HG02571 (cell line): ENCODE measurements at regions not wholly inside any gene's neighbourhood (a gene's known extent, or its start where the extent isn't known, plus 50 kb on each side); places are given as distances from the start of the nearest gene placed in this dataset.

Experiments used
- ATAC-seq: cut with Tn5 transposase; IDR thresholded peaks from one replicate; pipeline ENCODE4 v1.9.1; 2021; ENCODE audit warnings: mild to moderate bottlenecking, moderate library complexity; ENCODE audit not compliant: unreplicated experiment

- no peak for ATAC-seq
Observed at GRCh38 chr7:21028186-21028585, 241.5 kb upstream of the SP8 start.

- ATAC-seq = no peak
Observed at GRCh38 chr7:21028599-21028998, 241.9 kb upstream of the SP8 start.

GRCh38 chr7:21029006-21029405, 242.3 kb upstream of the SP8 start:
- no peak for ATAC-seq

GRCh38 chr7:21030237-21030871, 243.7 kb upstream of the SP8 start:
- ATAC-seq = no peak

- ATAC-seq = no peak
Observed at GRCh38 chr7:21041252-21041651, 254.6 kb upstream of the SP8 start.

- no peak for ATAC-seq
Observed at GRCh38 chr7:21041666-21042065, 255.0 kb upstream of the SP8 start.

- ATAC-seq = no peak
Observed at GRCh38 chr7:21044384-21044783, 257.7 kb upstream of the SP8 start.

- ATAC-seq = no peak
Observed at GRCh38 chr7:21044913-21045568, 258.4 kb upstream of the SP8 start.

GRCh38 chr7:21051865-21052264, 265.2 kb upstream of the SP8 start:
- ATAC-seq = no peak

GRCh38 chr7:21054427-21055112, 267.9 kb upstream of the SP8 start:
- no peak for ATAC-seq

GRCh38 chr7:21059069-21059468, 272.4 kb upstream of the SP8 start:
- ATAC-seq = no peak

GRCh38 chr7:21063106-21063505, 276.4 kb upstream of the SP8 start:
- no peak for ATAC-seq

- ATAC-seq = no peak
Observed at GRCh38 chr7:21064698-21065648, 278.3 kb upstream of the SP8 start.

GRCh38 chr7:21066221-21066620, 279.5 kb upstream of the SP8 start:
- no peak for ATAC-seq

GRCh38 chr7:21067216-21067615, 280.5 kb upstream of the SP8 start:
- no peak for ATAC-seq

GRCh38 chr7:21070571-21071090, 283.9 kb upstream of the SP8 start:
- no peak for ATAC-seq

- no peak for ATAC-seq
Observed at GRCh38 chr7:21071561-21072501, 285.1 kb upstream of the SP8 start.

- ATAC-seq = no peak
Observed at GRCh38 chr7:21076054-21076453, 289.4 kb upstream of the SP8 start.

- ATAC-seq = no peak
Observed at GRCh38 chr7:21076574-21076973, 289.9 kb upstream of the SP8 start.

GRCh38 chr7:21077602-21078001, 290.9 kb upstream of the SP8 start:
- no peak for ATAC-seq
